GM06990 (cell line): ENCODE measurements at regions not wholly inside any gene's neighbourhood (a gene's known extent, or its start where the extent isn't known, plus 50 kb on each side); places are given as distances from the start of the nearest gene placed in this dataset.

ENCODE experiments used
- DNase-seq: peaks from one replicate; pipeline ENCODE4 v3.0.0-alpha.2; 2011; ENCODE audit not compliant: insufficient read length; ENCODE audit errors: extremely low read depth
- H3K27me3 ChIP-seq: replicated peaks from 2 replicates; pipeline ENCODE4 v1.6.0; 2011; ENCODE audit warnings: low read length; ENCODE audit not compliant: control insufficient read depth, insufficient read depth
- H3K36me3 ChIP-seq: 2 replicates; pipeline ENCODE4 v1.5.1; 2011; ENCODE audit warnings: low read length; ENCODE audit not compliant: control insufficient read depth, insufficient read depth
- H3K4me3 ChIP-seq: replicated peaks from 2 replicates; pipeline ENCODE4 v1.5.1; 2011; ENCODE audit warnings: low read depth, mild to moderate bottlenecking, control low read depth, low read length
- CTCF ChIP-seq: IDR thresholded peaks from 2 replicates; pipeline ENCODE4 v1.5.1; 2011; ENCODE audit warnings: low read length, control low read depth, mild to moderate bottlenecking, inconsistent platforms; ENCODE audit not compliant: insufficient read depth, poor library complexity, severe bottlenecking

- DNase-seq, result no peak
- H3K36me3 ChIP-seq, result no peaks in the 10 kb centered on the region
- no peak for TF ChIP-seq CTCF
- no peaks in the 10 kb centered on the region for H3K27me3 ChIP-seq
- H3K4me3 ChIP-seq, result no peak overlapping the region
These were observed 1183.3 kb downstream of the SLITRK1 start for GRCh38 chr13:82698941-82699340.

- no peak for DNase-seq
- TF ChIP-seq CTCF, result no peak
- Histone ChIP-seq H3K4me3 (no peak overlapping the region), H3K36me3 (no peaks in the 10 kb centered on the region), H3K27me3 (no peaks in the 10 kb centered on the region)
These were observed 1183.9 kb downstream of the SLITRK1 start for GRCh38 chr13:82698383-82698782.

GRCh38 chr13:82693607-82694006 lies 1188.7 kb downstream of the SLITRK1 start:
- H3K4me3 ChIP-seq, result no peak overlapping the region
- H3K36me3 ChIP-seq, result no peaks in the 10 kb centered on the region
- DNase-seq, result no peak
- H3K27me3 ChIP-seq, result no peaks in the 10 kb centered on the region
- no peak for TF ChIP-seq CTCF

GRCh38 chr13:82688400-82688994 lies 1193.8 kb downstream of the SLITRK1 start:
- no peak for TF ChIP-seq CTCF
- no peak for DNase-seq
- H3K4me3 ChIP-seq, result no peak overlapping the region
- H3K36me3 ChIP-seq, result no peaks in the 10 kb centered on the region
- H3K27me3 ChIP-seq, result no peaks in the 10 kb centered on the region

GRCh38 chr13:82687884-82688283 lies 1194.4 kb downstream of the SLITRK1 start:
- no peak for DNase-seq
- Histone ChIP-seq H3K27me3 (no peaks in the 10 kb centered on the region), H3K4me3 (no peak overlapping the region), H3K36me3 (no peaks in the 10 kb centered on the region)
- TF ChIP-seq CTCF, result no peak

- no peaks in the 10 kb centered on the region for H3K36me3 ChIP-seq
- TF ChIP-seq CTCF, result no peak
- H3K27me3 ChIP-seq, result no peaks in the 10 kb centered on the region
- no peak for DNase-seq
- no peak overlapping the region for H3K4me3 ChIP-seq
These were observed 1200.7 kb downstream of the SLITRK1 start for GRCh38 chr13:82681535-82681934.
